GM18867 (cell line): ENCODE measurements at regions not wholly inside any gene's neighbourhood (a gene's known extent, or its start where the extent isn't known, plus 50 kb on each side); places are given as distances from the start of the nearest gene placed in this dataset.

ENCODE experiments used
- ATAC-seq: cut with Tn5 transposase; IDR thresholded peaks from one replicate; pipeline ENCODE4 v1.9.1; 2021; ENCODE audit warnings: mild to moderate bottlenecking, moderate library complexity; ENCODE audit not compliant: unreplicated experiment

DNA sequence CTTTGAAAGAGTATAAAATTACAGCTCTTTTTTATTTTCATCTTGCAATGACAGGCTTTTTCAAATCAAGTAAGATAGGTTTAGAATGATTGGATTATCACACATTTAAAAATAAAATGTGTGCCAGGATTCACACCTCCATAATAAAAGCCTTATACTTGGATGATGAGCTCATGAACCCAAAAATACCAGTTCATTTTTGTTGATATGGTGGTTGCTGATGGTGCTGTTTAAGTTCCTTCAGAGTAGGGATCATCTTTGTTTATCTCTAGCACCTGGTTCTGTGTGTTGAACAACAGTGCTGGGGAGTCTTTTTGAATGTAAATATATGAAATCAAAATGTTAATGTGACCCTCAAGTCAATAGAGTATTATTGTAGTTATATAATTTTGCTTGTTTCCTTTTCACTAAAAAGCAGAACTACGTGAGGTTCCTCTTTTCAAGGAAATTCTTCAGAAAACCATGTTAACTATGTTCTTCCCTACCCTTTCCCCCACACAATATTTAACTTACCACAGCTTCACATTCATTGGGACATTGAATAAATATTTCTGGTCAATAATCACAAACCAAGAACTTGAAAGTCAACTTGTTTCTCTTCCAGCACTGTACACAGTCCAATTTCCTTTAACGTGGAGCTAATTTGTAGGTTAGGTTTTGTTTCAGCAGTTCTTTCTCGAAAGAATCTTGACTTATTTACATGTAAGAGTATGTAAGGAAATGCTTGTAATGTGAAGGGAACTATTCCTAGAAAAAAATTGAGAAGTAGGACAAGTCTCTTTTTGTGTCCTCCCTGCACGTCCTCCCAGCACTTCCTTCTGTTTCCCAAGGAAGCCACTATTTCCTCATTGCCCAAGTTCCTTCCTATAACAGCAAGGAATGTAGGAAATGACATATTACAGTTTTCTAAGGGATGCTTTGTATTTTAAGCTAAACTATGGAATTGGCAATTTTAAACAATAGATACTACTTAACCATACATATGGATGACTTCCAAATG lies 945.9 kb upstream of the CITED2 start:
- no peak for ATAC-seq

GRCh38 chr6:140319209-140319608 lies 944.8 kb upstream of the CITED2 start:
- peak; percentile 85 for ATAC-seq

DNA sequence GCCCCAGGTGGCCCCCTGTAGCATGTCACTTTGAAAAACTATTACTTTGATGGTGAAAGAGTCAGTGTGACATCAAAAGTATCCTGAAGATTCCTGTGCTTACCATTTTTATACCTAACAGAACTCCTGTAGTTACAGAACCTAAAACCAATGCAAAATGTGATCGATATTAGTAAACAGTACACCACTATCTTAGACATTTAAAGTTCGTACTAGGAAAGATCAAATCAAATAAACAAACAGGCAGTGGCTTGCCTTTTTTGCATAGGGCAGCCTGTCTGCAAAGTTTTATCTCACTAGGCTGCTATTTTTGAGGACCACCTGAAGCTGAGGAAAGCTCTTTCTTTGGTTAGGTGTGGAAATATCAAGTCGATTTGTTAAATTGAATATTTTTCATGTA lies 944.0 kb upstream of the CITED2 start:
- no peak for ATAC-seq

GRCh38 chr6:140317950-140318349 lies 943.5 kb upstream of the CITED2 start:
- ATAC-seq = no peak

- peak; percentile 42 for ATAC-seq
Measured at GRCh38 chr6:140316966-140317365, 942.5 kb upstream of the CITED2 start.

DNA sequence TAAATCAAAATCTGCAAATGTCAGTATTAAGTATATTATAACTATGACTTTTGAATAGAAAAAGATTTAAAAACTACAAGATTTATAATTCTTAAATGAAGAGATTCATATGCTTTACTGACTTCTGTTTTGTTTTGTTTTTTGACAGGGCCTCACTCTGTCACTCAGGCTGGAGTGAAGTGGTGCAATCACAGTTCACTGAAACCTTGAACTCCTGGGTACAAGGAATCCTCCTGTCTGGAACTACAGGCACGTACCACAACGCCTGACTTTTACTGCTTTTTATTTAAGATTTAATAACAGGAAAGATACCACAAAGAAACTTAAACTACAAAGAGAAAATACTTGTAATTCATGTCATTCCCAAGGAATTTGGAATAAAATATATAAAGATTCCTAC lies 940.2 kb upstream of the CITED2 start:
- no peak for ATAC-seq

GRCh38 chr6:140311146-140311545 lies 936.7 kb upstream of the CITED2 start:
- no peak for ATAC-seq

GRCh38 chr6:140303218-140303949 lies 928.9 kb upstream of the CITED2 start:
- no peak for ATAC-seq

GRCh38 chr6:140300331-140300730 lies 925.9 kb upstream of the CITED2 start:
- no peak for ATAC-seq

GRCh38 chr6:140289186-140289585 lies 914.7 kb upstream of the CITED2 start:
- no peak for ATAC-seq

DNA sequence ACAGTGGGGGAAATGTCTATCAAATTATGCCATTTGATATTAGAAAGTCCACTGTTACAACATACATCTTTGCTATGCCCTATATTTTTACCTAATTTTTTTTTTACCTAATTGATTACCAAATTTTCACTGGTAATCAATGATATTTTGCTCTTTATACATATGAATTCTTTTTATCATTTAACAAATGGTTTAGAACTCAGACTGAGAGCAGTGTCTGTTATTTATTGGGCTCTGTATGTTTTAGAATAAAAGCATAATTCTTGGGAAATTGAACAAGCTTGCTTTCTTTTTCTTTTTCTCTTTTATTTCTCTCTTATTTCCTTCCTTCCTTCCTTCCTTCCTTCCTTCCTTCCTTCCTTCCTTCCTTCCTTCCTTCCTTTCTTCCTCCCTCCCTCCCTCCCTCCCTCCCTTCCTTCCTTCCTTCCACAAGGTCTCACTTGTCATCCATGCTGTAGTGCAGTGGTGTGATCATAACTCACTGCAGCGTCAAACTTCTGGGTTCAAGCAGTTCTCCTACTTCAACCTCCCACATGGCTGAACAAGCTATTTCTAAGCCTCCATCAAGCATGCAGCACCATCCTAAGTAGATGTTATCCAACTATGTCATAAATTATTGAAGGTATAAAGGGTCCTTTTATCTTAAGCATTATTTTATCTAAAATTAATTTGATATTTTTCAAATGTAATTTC lies 911.7 kb upstream of the CITED2 start:
- ATAC-seq = no peak

DNA sequence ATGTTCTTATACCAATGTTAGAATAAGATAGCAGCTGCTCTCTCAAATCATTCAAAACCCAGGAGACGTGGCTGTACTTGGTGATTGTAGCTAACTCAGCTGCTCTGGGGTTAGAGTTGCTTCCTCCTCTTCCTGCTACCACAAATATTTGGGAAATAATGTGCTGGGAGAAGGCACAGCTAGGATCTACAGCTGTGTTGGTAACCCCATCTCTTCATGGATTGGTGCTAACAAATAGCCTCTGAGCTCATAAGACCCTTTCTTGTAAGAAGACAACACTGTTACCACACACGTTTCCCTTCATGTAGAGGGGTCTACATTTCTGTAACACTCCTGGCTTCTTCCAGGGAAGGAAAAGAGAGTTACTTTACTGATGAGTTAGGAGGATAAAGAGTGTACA lies 911.0 kb upstream of the CITED2 start:
- ATAC-seq = no peak

- no peak for ATAC-seq
Measured at GRCh38 chr6:140284871-140285270, 910.4 kb upstream of the CITED2 start.

- no peak for ATAC-seq
Measured at GRCh38 chr6:140283197-140283596, 908.7 kb upstream of the CITED2 start.

- ATAC-seq = no peak
Measured at GRCh38 chr6:140281767-140282166, 907.3 kb upstream of the CITED2 start.

- no peak for ATAC-seq
Measured at GRCh38 chr6:140281236-140281635, 906.8 kb upstream of the CITED2 start.

- ATAC-seq = no peak
Measured at GRCh38 chr6:140276719-140277118, 902.3 kb upstream of the CITED2 start.

GRCh38 chr6:140276133-140276532 lies 901.7 kb upstream of the CITED2 start:
- ATAC-seq = no peak

DNA sequence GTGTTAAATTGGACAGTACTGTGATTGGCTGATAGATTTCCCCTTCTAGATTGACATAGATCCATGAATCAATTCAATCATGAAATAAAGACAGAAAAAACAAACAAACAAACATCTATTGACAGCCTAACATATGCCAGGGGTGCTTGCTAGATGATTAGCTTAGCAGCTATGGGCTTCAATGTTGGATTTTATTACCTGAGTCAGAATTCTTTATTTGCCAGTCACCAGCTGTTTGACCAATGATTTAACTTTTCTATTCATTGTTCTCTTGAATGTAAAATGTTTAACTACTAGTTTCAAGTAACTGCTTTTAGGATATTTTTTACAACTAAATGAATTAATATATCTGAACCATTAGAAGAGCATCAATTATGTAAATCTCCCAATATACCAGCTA lies 901.3 kb upstream of the CITED2 start:
- no peak for ATAC-seq

DNA sequence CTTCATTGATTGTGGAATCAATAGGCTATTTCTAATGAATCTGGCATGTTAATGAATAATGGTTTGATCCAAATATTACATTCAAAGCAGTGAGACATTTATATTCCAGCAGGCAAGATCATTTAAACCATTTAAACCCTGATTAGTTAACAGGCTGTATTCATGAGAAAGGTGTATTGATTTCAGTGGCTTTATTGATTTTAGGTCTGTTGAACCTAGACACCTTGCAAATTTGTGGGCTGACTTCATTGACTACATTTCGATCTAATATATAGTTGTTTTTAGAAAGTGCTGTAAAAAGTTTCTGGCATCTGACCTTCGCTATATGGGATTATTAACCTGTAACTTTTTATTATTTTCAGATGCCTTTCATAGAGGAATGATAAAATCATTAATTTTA lies 900.1 kb upstream of the CITED2 start:
- no peak for ATAC-seq

- peak; percentile 98 for ATAC-seq
Measured at GRCh38 chr6:140271759-140272377, 897.4 kb upstream of the CITED2 start.
